SKM-1 treated with dmso at 0.1 percent for 144 hours (cell line): ENCODE measurements at regions not wholly inside any gene's neighbourhood (a gene's known extent, or its start where the extent isn't known, plus 50 kb on each side); places are given as distances from the start of the nearest gene placed in this dataset.

Source experiments
- DNase-seq: peaks from one replicate; lab custom pipeline; 2025; ENCODE audit not compliant: unreplicated experiment; lab: John Stamatoyannopoulos, UW

- no peak for DNase-seq
Measured at GRCh38 chr3:76943671-76944070, 96.2 kb upstream of the ROBO2 start.

- no peak for DNase-seq
Measured at GRCh38 chr3:76949033-76949432, 90.9 kb upstream of the ROBO2 start.

GRCh38 chr3:76949462-76949861 is 90.4 kb upstream of the ROBO2 start:
- DNase-seq = no peak

GRCh38 chr3:76950590-76950989 is 89.3 kb upstream of the ROBO2 start:
- no peak for DNase-seq

- no peak for DNase-seq
Measured at GRCh38 chr3:76954412-76954811, 85.5 kb upstream of the ROBO2 start.

- no peak for DNase-seq
Measured at GRCh38 chr3:76958274-76958673, 81.6 kb upstream of the ROBO2 start.

- DNase-seq = no peak
Measured at GRCh38 chr3:76958861-76959260, 81.0 kb upstream of the ROBO2 start.

GRCh38 chr3:76961284-76961683 is 78.6 kb upstream of the ROBO2 start:
- no peak for DNase-seq

GRCh38 chr3:76965122-76965725 is 74.7 kb upstream of the ROBO2 start:
- DNase-seq = no peak

- no peak for DNase-seq
Measured at GRCh38 chr3:76969471-76969870, 70.4 kb upstream of the ROBO2 start.

- no peak for DNase-seq
Measured at GRCh38 chr3:76969996-76970615, 69.8 kb upstream of the ROBO2 start.

- DNase-seq = no peak
Measured at GRCh38 chr3:76972624-76973296, 67.1 kb upstream of the ROBO2 start.

- no peak for DNase-seq
Measured at GRCh38 chr3:76976996-76977395, 62.9 kb upstream of the ROBO2 start.

GRCh38 chr3:76985645-76986044 is 54.3 kb upstream of the ROBO2 start:
- no peak for DNase-seq

- no peak for DNase-seq
Measured at GRCh38 chr3:76986876-76987474, 52.9 kb upstream of the ROBO2 start.
